HL-60 (cell line): ENCODE measurements at regions not wholly inside any gene's neighbourhood (a gene's known extent, or its start where the extent isn't known, plus 50 kb on each side); places are given as distances from the start of the nearest gene placed in this dataset.

ENCODE experiments used
- CTCF ChIP-seq: IDR thresholded peaks from one replicate; pipeline ENCODE4 v1.5.1; 2011; ENCODE audit warnings: low read length, control low read depth, inconsistent platforms; ENCODE audit not compliant: insufficient read depth
- GABPA ChIP-seq: IDR thresholded peaks from 2 replicates; pipeline ENCODE4 v1.6.1; 2012; ENCODE audit warnings: low read depth

GRCh38 chr12:89878950-89879349 lies 170.3 kb upstream of the ATP2B1 start:
- TF ChIP-seq CTCF = no peak
- no peak for TF ChIP-seq GABPA
